GM12865 (cell line): ENCODE measurements at regions not wholly inside any gene's neighbourhood (a gene's known extent, or its start where the extent isn't known, plus 50 kb on each side); places are given as distances from the start of the nearest gene placed in this dataset.

ENCODE experiments used
- DNase-seq: peaks from one replicate; pipeline ENCODE4 v3.0.0; 2010; ENCODE audit warnings: low read depth
- H3K4me3 ChIP-seq: 2 replicates; pipeline ENCODE4 v1.5.1; 2011; ENCODE audit warnings: mild to moderate bottlenecking, low read depth, low read length, control low read depth
- CTCF ChIP-seq: IDR thresholded peaks from 2 replicates; pipeline ENCODE4 v1.5.1; 2011; ENCODE audit warnings: low read length, control low read depth, low read depth, inconsistent platforms; ENCODE audit not compliant: insufficient read depth; ENCODE audit errors: missing control alignments

- DNase-seq = no peak
- TF ChIP-seq CTCF = no peak
- no peak overlapping the region for H3K4me3 ChIP-seq
These were observed 198.5 kb downstream of the FBXO8 start for GRCh38 chr4:174084981-174085380.

- no peak for DNase-seq
- H3K4me3 ChIP-seq = no peak overlapping the region
- TF ChIP-seq CTCF = no peak
These were observed 198.9 kb downstream of the FBXO8 start for GRCh38 chr4:174084542-174084941.

- no peak overlapping the region for H3K4me3 ChIP-seq
- no peak for DNase-seq
- TF ChIP-seq CTCF = no peak
These were observed 203.1 kb downstream of the FBXO8 start for GRCh38 chr4:174080361-174080760.

- DNase-seq = no peak
- no peak for TF ChIP-seq CTCF
- no peak overlapping the region for H3K4me3 ChIP-seq
These were observed 211.9 kb downstream of the FBXO8 start for GRCh38 chr4:174071595-174071994.

- no peak for TF ChIP-seq CTCF
- no peak for DNase-seq
These were observed 213.6 kb downstream of the FBXO8 start for GRCh38 chr4:174069848-174070330.

GRCh38 chr4:174066611-174067205 lies 216.8 kb downstream of the FBXO8 start:
- TF ChIP-seq CTCF = no peak
- H3K4me3 ChIP-seq = no peak overlapping the region
- no peak for DNase-seq

More at GRCh38 chr4:174069848-174070330, 213.6 kb downstream of the FBXO8 start:
- no peak overlapping the region for H3K4me3 ChIP-seq

GRCh38 chr4:174062831-174063230 lies 220.6 kb downstream of the FBXO8 start:
- no peak overlapping the region for H3K4me3 ChIP-seq
- TF ChIP-seq CTCF = no peak
- DNase-seq = no peak
